DND-41 (cell line): ENCODE measurements at regions not wholly inside any gene's neighbourhood (a gene's known extent, or its start where the extent isn't known, plus 50 kb on each side); places are given as distances from the start of the nearest gene placed in this dataset.

Source experiments
- CTCF ChIP-seq: IDR thresholded peaks from 2 replicates; pipeline ENCODE4 v1.5.1; 2012; ENCODE audit warnings: borderline replicate concordance, low read length, moderate library complexity, mild to moderate bottlenecking; ENCODE audit not compliant: poor library complexity, severe bottlenecking; ENCODE audit errors: extremely low read depth
- EZH2 ChIP-seq: IDR thresholded peaks from 3 replicates; pipeline ENCODE4 v1.6.1; 2012; ENCODE audit warnings: borderline replicate concordance, low read depth, mild to moderate bottlenecking, moderate library complexity, low read length, inconsistent platforms; ENCODE audit not compliant: severe bottlenecking

GRCh38 chr5:126020770-126021169 lies 402.4 kb upstream of the GRAMD2B start:
- TF ChIP-seq CTCF (no peak), EZH2 (no peak)
